GM12875 (cell line): ENCODE measurements at regions not wholly inside any gene's neighbourhood (a gene's known extent, or its start where the extent isn't known, plus 50 kb on each side); places are given as distances from the start of the nearest gene placed in this dataset.

Experiments used
- H3K4me3 ChIP-seq: one replicate; pipeline ENCODE4 v1.5.1; 2011; ENCODE audit warnings: low read depth, low read length, control low read depth
- TF ChIP-seq, protein P1 (sequence below): IDR thresholded peaks from 2 replicates; pipeline ENCODE4 v1.5.1; 2011; ENCODE audit warnings: low read depth, mild to moderate bottlenecking, control low read depth, inconsistent platforms, low read length, moderate library complexity, borderline replicate concordance; ENCODE audit not compliant: insufficient read depth

DNA sequence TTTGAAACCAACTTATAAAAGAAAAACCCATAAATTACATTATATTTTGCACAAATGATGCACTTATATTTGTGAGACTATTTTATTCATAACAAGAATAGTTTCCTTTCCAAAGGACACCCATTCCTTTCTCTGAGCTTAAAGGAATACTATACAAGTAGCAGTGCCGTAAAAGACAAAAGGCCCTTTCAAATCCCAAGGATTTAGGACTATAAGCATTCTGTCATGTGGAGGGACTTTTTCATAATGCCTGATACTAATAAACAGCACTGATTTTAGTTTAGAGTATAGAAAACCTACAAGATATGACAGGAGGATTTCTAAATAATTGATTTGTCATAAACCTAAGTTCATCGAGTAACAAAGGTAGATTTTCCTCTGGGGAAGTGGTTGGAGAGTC, 1134.2 kb upstream of the ZEB2 start:
- H3K4me3 ChIP-seq = no peak overlapping the region
- TF ChIP-seq, protein P1, sequence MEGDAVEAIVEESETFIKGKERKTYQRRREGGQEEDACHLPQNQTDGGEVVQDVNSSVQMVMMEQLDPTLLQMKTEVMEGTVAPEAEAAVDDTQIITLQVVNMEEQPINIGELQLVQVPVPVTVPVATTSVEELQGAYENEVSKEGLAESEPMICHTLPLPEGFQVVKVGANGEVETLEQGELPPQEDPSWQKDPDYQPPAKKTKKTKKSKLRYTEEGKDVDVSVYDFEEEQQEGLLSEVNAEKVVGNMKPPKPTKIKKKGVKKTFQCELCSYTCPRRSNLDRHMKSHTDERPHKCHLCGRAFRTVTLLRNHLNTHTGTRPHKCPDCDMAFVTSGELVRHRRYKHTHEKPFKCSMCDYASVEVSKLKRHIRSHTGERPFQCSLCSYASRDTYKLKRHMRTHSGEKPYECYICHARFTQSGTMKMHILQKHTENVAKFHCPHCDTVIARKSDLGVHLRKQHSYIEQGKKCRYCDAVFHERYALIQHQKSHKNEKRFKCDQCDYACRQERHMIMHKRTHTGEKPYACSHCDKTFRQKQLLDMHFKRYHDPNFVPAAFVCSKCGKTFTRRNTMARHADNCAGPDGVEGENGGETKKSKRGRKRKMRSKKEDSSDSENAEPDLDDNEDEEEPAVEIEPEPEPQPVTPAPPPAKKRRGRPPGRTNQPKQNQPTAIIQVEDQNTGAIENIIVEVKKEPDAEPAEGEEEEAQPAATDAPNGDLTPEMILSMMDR = no peak

DNA sequence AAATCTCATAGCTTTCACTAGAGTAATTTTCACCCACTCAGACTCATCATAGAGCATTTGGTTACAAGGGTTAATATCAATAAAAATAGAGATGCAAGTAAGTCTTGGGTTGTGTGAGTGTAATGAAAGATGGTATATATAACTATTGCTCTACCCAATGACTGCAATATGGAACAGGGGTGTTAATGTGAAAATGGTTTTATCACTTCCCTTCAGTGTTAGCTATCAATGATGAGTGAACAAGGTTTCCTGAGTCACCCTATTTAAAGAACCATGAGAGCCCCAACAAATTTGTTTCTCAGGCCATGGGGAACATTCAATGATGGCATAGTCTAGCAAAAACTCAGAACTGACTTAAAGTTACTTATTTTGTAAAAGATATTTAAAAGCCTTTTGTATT, 1133.6 kb upstream of the ZEB2 start:
- H3K4me3 ChIP-seq = no peak overlapping the region
- TF ChIP-seq, protein P1 = no peak

DNA sequence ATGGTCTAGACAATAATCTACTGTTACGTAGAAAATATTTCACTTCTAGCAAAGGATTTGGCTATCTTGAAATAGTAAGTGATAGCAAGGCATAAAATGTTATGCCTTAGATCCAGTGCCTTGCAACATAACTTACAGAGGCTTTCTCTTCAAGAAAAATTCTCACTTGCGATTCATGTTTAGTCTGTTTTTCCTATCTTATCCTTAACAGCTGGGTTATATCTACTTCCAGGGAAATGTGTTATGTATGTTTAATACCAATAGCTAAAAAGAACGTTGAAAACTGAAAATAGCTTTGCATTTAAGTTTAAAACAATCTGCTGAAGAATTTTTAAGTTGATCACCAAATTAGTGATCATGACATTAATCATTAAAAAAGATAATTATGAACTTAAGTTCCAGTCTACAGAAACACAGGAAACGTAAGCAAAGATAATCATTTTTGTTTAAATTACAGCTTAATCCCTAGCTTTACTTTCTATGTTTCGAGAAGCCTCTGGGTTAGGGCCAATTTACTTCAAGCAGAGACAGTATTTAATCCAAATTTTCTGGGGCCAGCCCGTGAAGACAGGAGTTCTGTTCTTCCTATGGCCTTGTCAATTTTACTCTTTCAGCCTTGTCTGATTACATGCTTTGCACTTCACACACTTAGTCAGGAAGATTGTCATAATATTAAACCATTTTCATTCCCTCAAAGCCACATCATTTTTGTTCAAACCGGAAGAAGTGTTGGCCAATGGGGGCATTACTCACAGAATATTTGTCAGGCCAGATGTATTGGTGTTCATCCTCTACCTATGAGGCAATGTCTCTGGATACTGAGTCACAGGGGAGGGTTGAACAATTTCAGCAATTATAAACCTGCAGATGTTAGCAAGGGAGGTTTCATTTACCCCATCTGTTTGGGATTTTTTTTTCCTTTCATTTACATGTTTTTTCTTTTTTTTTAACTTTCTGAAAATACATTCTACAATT, 1132.9 kb upstream of the ZEB2 start:
- no peak overlapping the region for H3K4me3 ChIP-seq
- TF ChIP-seq, protein P1 = no peak

DNA sequence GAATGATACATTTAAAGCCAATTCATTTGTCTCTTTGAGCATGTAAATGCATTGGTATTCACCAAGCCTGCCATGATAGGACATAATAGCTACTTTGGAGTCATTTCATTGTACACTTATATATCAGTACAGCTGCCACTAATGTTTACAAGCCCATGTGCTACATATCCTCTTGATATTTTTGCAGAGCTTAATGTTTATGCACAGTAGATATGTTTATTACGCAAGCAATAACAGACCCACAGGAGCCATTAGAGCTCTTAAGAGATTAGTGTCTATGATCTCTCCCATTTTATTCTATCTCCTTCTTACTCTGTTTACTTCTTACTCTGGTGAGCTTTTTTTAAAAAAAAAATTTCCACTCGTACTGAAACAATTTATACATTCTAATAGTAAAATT, 1132.1 kb upstream of the ZEB2 start:
- TF ChIP-seq, protein P1 = no peak
- no peak overlapping the region for H3K4me3 ChIP-seq

DNA sequence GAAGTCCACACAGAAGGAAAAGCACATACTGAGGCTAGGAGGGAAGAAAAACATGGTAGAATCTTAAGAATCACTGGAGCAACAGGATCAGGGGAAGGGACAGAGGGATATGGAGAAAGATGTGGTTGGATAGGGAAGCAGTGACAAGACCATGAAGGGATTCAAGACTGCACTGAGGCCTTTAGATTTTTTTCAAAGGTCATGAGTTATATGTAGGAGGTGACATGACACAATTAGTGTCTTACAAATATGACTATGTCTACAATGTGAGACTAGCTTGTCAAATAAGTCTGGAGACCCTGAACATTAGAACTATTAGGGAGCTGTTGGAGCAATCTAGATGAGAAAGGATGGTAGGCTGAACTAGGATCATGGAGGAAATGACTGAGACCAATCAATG, 1130.3 kb upstream of the ZEB2 start:
- H3K4me3 ChIP-seq = no peak overlapping the region
- TF ChIP-seq, protein P1 = no peak

DNA sequence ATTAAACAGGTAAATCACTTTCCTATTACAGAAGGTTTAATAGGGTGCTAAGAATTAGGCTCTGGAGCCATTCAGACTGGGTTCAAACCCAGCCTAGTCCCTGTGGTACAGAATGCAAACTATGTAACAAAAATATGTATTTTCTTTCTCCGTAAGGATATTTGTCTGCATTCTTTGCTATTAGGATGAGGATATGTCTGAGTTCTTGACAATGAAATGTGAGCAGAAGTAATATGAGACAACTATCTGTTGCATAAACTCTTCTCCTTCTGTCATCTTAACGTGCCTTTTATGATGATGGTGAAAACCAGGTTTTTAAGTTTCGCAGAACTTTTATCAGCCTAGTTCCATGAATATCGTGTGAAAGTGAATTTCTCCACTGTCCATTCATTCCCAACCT, 1129.1 kb upstream of the ZEB2 start:
- H3K4me3 ChIP-seq = no peak overlapping the region
- TF ChIP-seq, protein P1 = no peak

DNA sequence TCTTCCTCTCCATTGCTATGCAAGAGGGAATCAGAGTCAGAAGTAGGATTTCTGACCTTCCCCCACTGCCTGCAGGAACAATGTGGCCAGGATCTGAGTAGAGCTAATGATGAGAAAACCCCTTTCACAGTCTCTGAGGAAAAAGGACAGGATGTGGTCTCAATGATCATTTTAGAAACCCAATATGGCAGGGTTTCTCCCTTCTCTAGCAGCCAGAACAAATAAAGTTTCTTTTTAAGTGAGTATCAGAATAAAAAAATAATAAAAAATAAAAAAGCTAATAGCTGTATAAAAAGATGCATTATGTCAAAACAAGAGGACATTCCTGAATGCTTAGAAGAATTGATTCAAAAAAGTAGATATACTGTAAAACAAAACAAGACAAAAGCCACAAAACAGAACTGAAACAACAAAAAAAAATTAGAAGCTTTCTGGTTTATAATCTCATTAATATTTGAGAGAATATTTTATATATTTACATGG, 1124.9 kb upstream of the ZEB2 start:
- H3K4me3 ChIP-seq = no peak overlapping the region
- TF ChIP-seq, protein P1 = no peak
